ENCODE measurements at regions not wholly inside any gene's neighbourhood (a gene's known extent, or its start where the extent isn't known, plus 50 kb on each side); places are given as distances from the start of the nearest gene placed in this dataset.

- TF ChIP-seq CTCF (tag by site-specific recombination; IDR thresholded peaks at IDR 0.05) (no peak), TCF7L2 (IDR thresholded peaks at IDR 0.05; ENCODE audit: borderline replicate concordance, low read depth, low read length) (no peak), ATF2 (tag by site-specific recombination; IDR thresholded peaks at IDR 0.05; ENCODE audit: low read depth) (no peak), PRDM1 (tag by site-specific recombination; IDR thresholded peaks at IDR 0.05) (no peak), PATZ1 (tag by site-specific recombination; IDR thresholded peaks at IDR 0.05) (no peak), ZSCAN4 (tag by site-specific recombination; IDR thresholded peaks at IDR 0.05) (no peak), ZNF148 (tag by site-specific recombination; IDR thresholded peaks at IDR 0.05; ENCODE audit: borderline replicate concordance) (no peak), ZNF138 (tag by site-specific recombination; IDR thresholded peaks at IDR 0.05; ENCODE audit: borderline replicate concordance) (no peak), ZEB2 (tag by site-specific recombination; IDR thresholded peaks at IDR 0.05) (no peak)
Measured at GRCh38 chr20:40195742-40196141, 493.3 kb downstream of the MAFB start.

Data from HEK293 (cell line).